ENCODE measurements at regions not wholly inside any gene's neighbourhood (a gene's known extent, or its start where the extent isn't known, plus 50 kb on each side); places are given as distances from the start of the nearest gene placed in this dataset.

- Histone ChIP-seq H3K36me3 (no peaks in the 10 kb centered on the region), H3K4me3 (ENCODE audit: low read depth, low read length) (no peak overlapping the region), H3K27me3 (ENCODE audit: insufficient read depth, low read depth, severe bottlenecking) (no peaks in the 10 kb centered on the region), H3K27ac (no peak overlapping the region), H3K9me3 (ENCODE audit: severe bottlenecking) (no peaks in the 10 kb centered on the region)
- TF ChIP-seq, protein P1, sequence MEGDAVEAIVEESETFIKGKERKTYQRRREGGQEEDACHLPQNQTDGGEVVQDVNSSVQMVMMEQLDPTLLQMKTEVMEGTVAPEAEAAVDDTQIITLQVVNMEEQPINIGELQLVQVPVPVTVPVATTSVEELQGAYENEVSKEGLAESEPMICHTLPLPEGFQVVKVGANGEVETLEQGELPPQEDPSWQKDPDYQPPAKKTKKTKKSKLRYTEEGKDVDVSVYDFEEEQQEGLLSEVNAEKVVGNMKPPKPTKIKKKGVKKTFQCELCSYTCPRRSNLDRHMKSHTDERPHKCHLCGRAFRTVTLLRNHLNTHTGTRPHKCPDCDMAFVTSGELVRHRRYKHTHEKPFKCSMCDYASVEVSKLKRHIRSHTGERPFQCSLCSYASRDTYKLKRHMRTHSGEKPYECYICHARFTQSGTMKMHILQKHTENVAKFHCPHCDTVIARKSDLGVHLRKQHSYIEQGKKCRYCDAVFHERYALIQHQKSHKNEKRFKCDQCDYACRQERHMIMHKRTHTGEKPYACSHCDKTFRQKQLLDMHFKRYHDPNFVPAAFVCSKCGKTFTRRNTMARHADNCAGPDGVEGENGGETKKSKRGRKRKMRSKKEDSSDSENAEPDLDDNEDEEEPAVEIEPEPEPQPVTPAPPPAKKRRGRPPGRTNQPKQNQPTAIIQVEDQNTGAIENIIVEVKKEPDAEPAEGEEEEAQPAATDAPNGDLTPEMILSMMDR (IDR thresholded peaks at IDR 0.05; ENCODE audit: low read depth, low read length): no peak
- no peak for DNase-seq
Measured at GRCh38 chr5:145077028-145077427, 758.1 kb downstream of the PRELID2 start.

DNA sequence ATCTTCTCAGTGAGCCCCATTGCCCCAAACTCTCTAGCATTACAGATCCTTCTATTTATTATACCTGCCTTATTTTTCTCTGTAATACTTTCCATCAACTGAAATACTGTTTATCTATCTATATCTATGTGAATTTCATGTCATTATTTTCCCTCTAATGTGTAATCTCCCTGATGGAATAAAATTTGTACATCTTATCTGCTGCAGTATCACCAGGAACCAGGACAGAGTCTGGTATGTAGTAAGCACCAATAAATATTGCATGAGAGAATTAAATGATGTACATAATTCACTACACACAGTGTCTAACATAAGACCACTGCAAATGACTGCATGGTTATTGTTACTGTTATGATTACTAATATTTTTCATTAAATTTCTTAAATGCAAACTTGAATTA lies 759.1 kb downstream of the PRELID2 start:
- TF ChIP-seq, protein P1 (IDR thresholded peaks at IDR 0.05; ENCODE audit: low read depth, low read length): no peak
- no peak for DNase-seq
- H3K27me3 ChIP-seq (ENCODE audit: insufficient read depth, low read depth, severe bottlenecking): no peaks in the 10 kb centered on the region
- H3K27ac ChIP-seq: no peak overlapping the region
- no peaks in the 10 kb centered on the region for H3K36me3 ChIP-seq
- no peak overlapping the region for H3K4me3 ChIP-seq (ENCODE audit: low read depth, low read length)
- H3K9me3 ChIP-seq (ENCODE audit: severe bottlenecking): no peaks in the 10 kb centered on the region

- no peaks in the 10 kb centered on the region for H3K9me3 ChIP-seq (ENCODE audit: severe bottlenecking)
- TF ChIP-seq, protein P1 (IDR thresholded peaks at IDR 0.05; ENCODE audit: low read depth, low read length): no peak
- no peaks in the 10 kb centered on the region for H3K27me3 ChIP-seq (ENCODE audit: insufficient read depth, low read depth, severe bottlenecking)
- H3K36me3 ChIP-seq: no peaks in the 10 kb centered on the region
- H3K27ac ChIP-seq: no peak overlapping the region
- DNase-seq: no peak
- H3K4me3 ChIP-seq (ENCODE audit: low read depth, low read length): no peak overlapping the region
Measured at GRCh38 chr5:145072889-145073288, 762.3 kb downstream of the PRELID2 start.

- no peaks in the 10 kb centered on the region for H3K27me3 ChIP-seq (ENCODE audit: insufficient read depth, low read depth, severe bottlenecking)
- TF ChIP-seq, protein P1 (IDR thresholded peaks at IDR 0.05; ENCODE audit: low read depth, low read length): no peak
- no peaks in the 10 kb centered on the region for H3K36me3 ChIP-seq
- no peak overlapping the region for H3K27ac ChIP-seq
- no peak for DNase-seq
- no peak overlapping the region for H3K4me3 ChIP-seq (ENCODE audit: low read depth, low read length)
- no peaks in the 10 kb centered on the region for H3K9me3 ChIP-seq (ENCODE audit: severe bottlenecking)
Measured at GRCh38 chr5:145068721-145069120, 766.4 kb downstream of the PRELID2 start.

GRCh38 chr5:145062280-145063062 lies 772.7 kb downstream of the PRELID2 start:
- no peak overlapping the region for H3K27ac ChIP-seq
- no peaks in the 10 kb centered on the region for H3K27me3 ChIP-seq (ENCODE audit: insufficient read depth, low read depth, severe bottlenecking)
- no peaks in the 10 kb centered on the region for H3K36me3 ChIP-seq
- no peak for DNase-seq
- H3K9me3 ChIP-seq (ENCODE audit: severe bottlenecking): no peaks in the 10 kb centered on the region
- TF ChIP-seq, protein P1 (IDR thresholded peaks at IDR 0.05; ENCODE audit: low read depth, low read length): no peak
- H3K4me3 ChIP-seq (ENCODE audit: low read depth, low read length): no peak overlapping the region

- no peak overlapping the region for H3K4me3 ChIP-seq (ENCODE audit: low read depth, low read length)
- no peaks in the 10 kb centered on the region for H3K36me3 ChIP-seq
- H3K27ac ChIP-seq: no peak overlapping the region
- TF ChIP-seq, protein P1 (IDR thresholded peaks at IDR 0.05; ENCODE audit: low read depth, low read length): no peak
- DNase-seq: no peak
- no peaks in the 10 kb centered on the region for H3K9me3 ChIP-seq (ENCODE audit: severe bottlenecking)
- no peaks in the 10 kb centered on the region for H3K27me3 ChIP-seq (ENCODE audit: insufficient read depth, low read depth, severe bottlenecking)
Measured at GRCh38 chr5:145056800-145057199, 778.3 kb downstream of the PRELID2 start.
